ENCODE measurements at regions not wholly inside any gene's neighbourhood (a gene's known extent, or its start where the extent isn't known, plus 50 kb on each side); places are given as distances from the start of the nearest gene placed in this dataset.

GRCh38 chr6:7475081-7475480, 66.4 kb upstream of the DSP start:
- TF ChIP-seq POLR2AphosphoS5 (IDR thresholded peaks at IDR 0.05; ENCODE audit: low read depth) (no peak), CTCF (conservative IDR thresholded peaks at IDR 0.05; ENCODE audit: low read depth in 2 of 2) (no peak), REST (IDR thresholded peaks at IDR 0.05; ENCODE audit: unreplicated experiment) (no peak), EZH2phosphoT487 (IDR thresholded peaks at IDR 0.05; ENCODE audit: unreplicated experiment) (no peak), EZH2 (IDR thresholded peaks at IDR 0.05; ENCODE audit: low read depth, unreplicated experiment) (no peak), CREB1 (CRISPR knock-in tag; IDR thresholded peaks at IDR 0.05; ENCODE audit: low read depth) (no peak), JUNB (IDR thresholded peaks at IDR 0.05; ENCODE audit: unreplicated experiment) (no peak)
